Neural cell (in vitro differentiated cells): ENCODE measurements at regions not wholly inside any gene's neighbourhood (a gene's known extent, or its start where the extent isn't known, plus 50 kb on each side); places are given as distances from the start of the nearest gene placed in this dataset.

Experiments
- H2AFZ ChIP-seq: fragments of 200-600, 300-800 bp; sonication (generic), shearing (Covaris generic); 2 replicates; pipeline ENCODE4 v1.6.0; 2014; ENCODE audit warnings: low read depth, mild to moderate bottlenecking, antibody characterized with exemption, low read length, moderate library complexity
- H3F3A ChIP-seq: fragments of 200-600 bp; shearing (Covaris generic); 2 replicates; pipeline ENCODE4 v1.6.1; 2016; ENCODE audit warnings: mild to moderate bottlenecking, moderate library complexity, mixed read lengths, antibody characterized with exemption, low read length; ENCODE audit not compliant: insufficient read depth, poor library complexity, severe bottlenecking
- H3K27ac ChIP-seq: fragments of 200-600, 300-800 bp; sonication (generic), shearing (Covaris generic); 2 replicates; pipeline ENCODE4 v1.5.1; 2014; ENCODE audit warnings: mild to moderate bottlenecking, low read length, moderate library complexity
- H3K27me3 ChIP-seq: fragments of 300-800, 200-600 bp; sonication (generic), shearing (Covaris generic); 2 replicates; pipeline ENCODE4 v1.6.0; 2014; ENCODE audit warnings: mild to moderate bottlenecking, low read depth, low read length, moderate library complexity; ENCODE audit not compliant: insufficient read depth
- H3K36me3 ChIP-seq: fragments of 300-800, 200-600 bp; sonication (generic), shearing (Covaris generic); 2 replicates; pipeline ENCODE4 v1.5.1; 2014; ENCODE audit warnings: mild to moderate bottlenecking, antibody characterized with exemption, low read length, moderate library complexity; ENCODE audit not compliant: insufficient read depth
- H3K4me2 ChIP-seq: fragments of 300-800, 200-600 bp; sonication (generic), shearing (Covaris generic); 2 replicates; pipeline ENCODE4 v1.6.0; 2014; ENCODE audit warnings: mild to moderate bottlenecking, low read length
- H3K4me3 ChIP-seq: fragments of 300-800, 200-600 bp; sonication (generic), shearing (Covaris generic); 2 replicates; pipeline ENCODE4 v1.5.1; 2014; ENCODE audit warnings: mild to moderate bottlenecking, low read length, moderate library complexity
- H3K79me2 ChIP-seq: fragments of 200-600 bp; shearing (Covaris generic); replicated peaks from 2 replicates; pipeline ENCODE4 v1.6.0; 2014; ENCODE audit warnings: mild to moderate bottlenecking, low read length, moderate library complexity; ENCODE audit not compliant: insufficient read depth
- H3K9ac ChIP-seq: fragments of 300-800, 200-600 bp; sonication (generic), shearing (Covaris generic); 2 replicates; pipeline ENCODE4 v1.6.1; 2016; ENCODE audit warnings: mild to moderate bottlenecking, low read length, mixed read lengths
- H3K9me2 ChIP-seq: fragments of 200-600 bp; shearing (Covaris generic); 2 replicates; pipeline ENCODE4 v1.6.1; 2016; ENCODE audit warnings: mild to moderate bottlenecking, low read length, mixed read lengths; ENCODE audit not compliant: insufficient read depth
- H3K9me3 ChIP-seq: fragments of 200-600, 300-800 bp; sonication (generic), shearing (Covaris generic); 2 replicates; pipeline ENCODE4 v1.6.1; 2016; ENCODE audit warnings: mild to moderate bottlenecking, mixed run types, low read length, moderate library complexity, mixed read lengths
- H4K20me1 ChIP-seq: fragments of 200-600 bp; shearing (Covaris generic); 2 replicates; pipeline ENCODE4 v1.6.1; 2016; ENCODE audit warnings: mild to moderate bottlenecking, mixed run types; ENCODE audit not compliant: insufficient read depth
- EP300 ChIP-seq: fragments of 450-650 bp; conservative IDR thresholded peaks from 2 replicates; pipeline ENCODE4 v1.6.1; 2014; ENCODE audit warnings: antibody characterized with exemption, mild to moderate bottlenecking, moderate library complexity; ENCODE audit not compliant: poor library complexity, severe bottlenecking
- EZH2 ChIP-seq: fragments of 200-600, 300-800 bp; shearing (Covaris generic), sonication (generic); IDR thresholded peaks from 2 replicates; pipeline ENCODE4 v1.6.1; 2014; ENCODE audit warnings: antibody characterized with exemption, low read length, borderline replicate concordance, mild to moderate bottlenecking; ENCODE audit not compliant: insufficient read depth, poor library complexity, severe bottlenecking
- MXI1 ChIP-seq: fragments of 450-650 bp; conservative IDR thresholded peaks from 2 replicates; pipeline ENCODE4 v1.6.1; 2014; ENCODE audit warnings: antibody characterized with exemption, mild to moderate bottlenecking; ENCODE audit not compliant: poor library complexity, severe bottlenecking
- POLR2AphosphoS5 ChIP-seq: IDR thresholded peaks from 2 replicates; pipeline ENCODE4 v1.6.1; 2012
- RAD21 ChIP-seq: fragments of 450-650 bp; conservative IDR thresholded peaks from 2 replicates; pipeline ENCODE4 v1.6.1; 2014; ENCODE audit warnings: antibody characterized with exemption, mild to moderate bottlenecking, moderate library complexity
- SMC3 ChIP-seq: fragments of 450-650 bp; conservative IDR thresholded peaks from 2 replicates; pipeline ENCODE4 v1.6.1; 2014; ENCODE audit warnings: antibody characterized with exemption, mild to moderate bottlenecking, moderate library complexity; ENCODE audit not compliant: poor library complexity
- TAF1 ChIP-seq: IDR thresholded peaks from 2 replicates; pipeline ENCODE4 v1.6.1; 2012; ENCODE audit warnings: low read depth
- TF ChIP-seq, protein P1 (sequence below): IDR thresholded peaks from 2 replicates; pipeline ENCODE4 v1.6.1; 2012; ENCODE audit warnings: borderline replicate concordance
- TF ChIP-seq, protein P2 (sequence below): fragments of 450-650 bp; IDR thresholded peaks from 2 replicates; pipeline ENCODE4 v1.5.1; 2014; ENCODE audit warnings: antibody characterized with exemption, mild to moderate bottlenecking, moderate library complexity; ENCODE audit not compliant: poor library complexity, severe bottlenecking

DNA sequence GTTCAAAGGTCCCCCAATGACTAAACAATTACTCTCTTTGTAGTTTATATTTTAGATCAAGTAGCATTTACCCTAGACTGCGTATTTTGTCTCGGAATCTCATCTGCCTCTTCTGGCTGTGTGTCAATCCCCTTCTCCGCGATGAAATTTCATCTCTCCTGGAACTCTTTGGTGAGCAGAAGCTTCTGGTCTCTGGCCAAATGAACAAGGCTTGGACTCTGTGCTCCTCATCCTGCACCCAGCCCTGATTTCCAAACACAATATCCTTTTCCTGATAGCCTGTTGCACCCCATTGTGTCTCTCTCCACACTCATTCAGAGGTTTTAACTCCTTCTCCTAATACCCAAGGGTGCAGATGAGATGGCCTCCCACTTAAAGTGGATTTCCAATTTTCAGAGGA, 609.4 kb upstream of the CDH5 start:
- H4K20me1 ChIP-seq, result no peaks in the 10 kb centered on the region

DNA sequence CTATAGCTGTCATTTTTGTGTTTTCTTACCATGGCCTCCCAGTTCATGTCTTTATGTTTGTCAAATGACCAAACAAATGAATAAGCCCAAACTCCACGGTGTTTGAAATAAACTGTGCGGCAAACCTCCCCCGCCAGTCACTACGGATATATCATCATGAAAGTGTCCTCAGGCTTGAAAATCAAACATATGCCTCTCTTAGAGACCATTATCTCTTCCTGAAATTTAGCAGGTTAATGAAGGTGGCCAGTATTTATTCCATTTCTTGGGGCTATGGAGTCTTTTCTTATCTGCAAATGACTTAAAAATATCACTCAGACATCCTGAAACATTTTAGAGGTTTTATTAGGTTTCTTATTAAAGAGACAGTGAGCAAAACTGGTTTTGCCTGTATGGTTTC, 610.3 kb upstream of the CDH5 start:
- Histone ChIP-seq H4K20me1 (no peaks in the 10 kb centered on the region), H3K4me3 (no peak overlapping the region), H3F3A (no peaks in the 10 kb centered on the region), H2AFZ (no peak overlapping the region), H3K4me2 (no peak overlapping the region), H3K9ac (no peak overlapping the region), H3K27me3 (peaks cover 12% of the 10 kb centered on the region), H3K27ac (no peak overlapping the region), H3K79me2 (no peaks in the 10 kb centered on the region), H3K9me3 (no peaks in the 10 kb centered on the region), H3K9me2 (no peaks in the 10 kb centered on the region), H3K36me3 (no peaks in the 10 kb centered on the region)
- TF ChIP-seq EP300 (no peak), EZH2 (no peak), TAF1 (no peak), MXI1 (no peak), SMC3 (no peak), RAD21 (no peak), POLR2AphosphoS5 (no peak)
- TF ChIP-seq, protein P1, sequence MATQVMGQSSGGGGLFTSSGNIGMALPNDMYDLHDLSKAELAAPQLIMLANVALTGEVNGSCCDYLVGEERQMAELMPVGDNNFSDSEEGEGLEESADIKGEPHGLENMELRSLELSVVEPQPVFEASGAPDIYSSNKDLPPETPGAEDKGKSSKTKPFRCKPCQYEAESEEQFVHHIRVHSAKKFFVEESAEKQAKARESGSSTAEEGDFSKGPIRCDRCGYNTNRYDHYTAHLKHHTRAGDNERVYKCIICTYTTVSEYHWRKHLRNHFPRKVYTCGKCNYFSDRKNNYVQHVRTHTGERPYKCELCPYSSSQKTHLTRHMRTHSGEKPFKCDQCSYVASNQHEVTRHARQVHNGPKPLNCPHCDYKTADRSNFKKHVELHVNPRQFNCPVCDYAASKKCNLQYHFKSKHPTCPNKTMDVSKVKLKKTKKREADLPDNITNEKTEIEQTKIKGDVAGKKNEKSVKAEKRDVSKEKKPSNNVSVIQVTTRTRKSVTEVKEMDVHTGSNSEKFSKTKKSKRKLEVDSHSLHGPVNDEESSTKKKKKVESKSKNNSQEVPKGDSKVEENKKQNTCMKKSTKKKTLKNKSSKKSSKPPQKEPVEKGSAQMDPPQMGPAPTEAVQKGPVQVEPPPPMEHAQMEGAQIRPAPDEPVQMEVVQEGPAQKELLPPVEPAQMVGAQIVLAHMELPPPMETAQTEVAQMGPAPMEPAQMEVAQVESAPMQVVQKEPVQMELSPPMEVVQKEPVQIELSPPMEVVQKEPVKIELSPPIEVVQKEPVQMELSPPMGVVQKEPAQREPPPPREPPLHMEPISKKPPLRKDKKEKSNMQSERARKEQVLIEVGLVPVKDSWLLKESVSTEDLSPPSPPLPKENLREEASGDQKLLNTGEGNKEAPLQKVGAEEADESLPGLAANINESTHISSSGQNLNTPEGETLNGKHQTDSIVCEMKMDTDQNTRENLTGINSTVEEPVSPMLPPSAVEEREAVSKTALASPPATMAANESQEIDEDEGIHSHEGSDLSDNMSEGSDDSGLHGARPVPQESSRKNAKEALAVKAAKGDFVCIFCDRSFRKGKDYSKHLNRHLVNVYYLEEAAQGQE, result no peak
- TF ChIP-seq, protein P2, sequence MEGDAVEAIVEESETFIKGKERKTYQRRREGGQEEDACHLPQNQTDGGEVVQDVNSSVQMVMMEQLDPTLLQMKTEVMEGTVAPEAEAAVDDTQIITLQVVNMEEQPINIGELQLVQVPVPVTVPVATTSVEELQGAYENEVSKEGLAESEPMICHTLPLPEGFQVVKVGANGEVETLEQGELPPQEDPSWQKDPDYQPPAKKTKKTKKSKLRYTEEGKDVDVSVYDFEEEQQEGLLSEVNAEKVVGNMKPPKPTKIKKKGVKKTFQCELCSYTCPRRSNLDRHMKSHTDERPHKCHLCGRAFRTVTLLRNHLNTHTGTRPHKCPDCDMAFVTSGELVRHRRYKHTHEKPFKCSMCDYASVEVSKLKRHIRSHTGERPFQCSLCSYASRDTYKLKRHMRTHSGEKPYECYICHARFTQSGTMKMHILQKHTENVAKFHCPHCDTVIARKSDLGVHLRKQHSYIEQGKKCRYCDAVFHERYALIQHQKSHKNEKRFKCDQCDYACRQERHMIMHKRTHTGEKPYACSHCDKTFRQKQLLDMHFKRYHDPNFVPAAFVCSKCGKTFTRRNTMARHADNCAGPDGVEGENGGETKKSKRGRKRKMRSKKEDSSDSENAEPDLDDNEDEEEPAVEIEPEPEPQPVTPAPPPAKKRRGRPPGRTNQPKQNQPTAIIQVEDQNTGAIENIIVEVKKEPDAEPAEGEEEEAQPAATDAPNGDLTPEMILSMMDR, result no peak

More for the DNA sequence above, 609.4 kb upstream of the CDH5 start:
- H3K4me3 ChIP-seq, result no peak overlapping the region
- no peak overlapping the region for H3K4me2 ChIP-seq
- H3F3A ChIP-seq, result no peaks in the 10 kb centered on the region
- H3K27ac ChIP-seq, result no peak overlapping the region
- no peaks in the 10 kb centered on the region for H3K9me3 ChIP-seq
- no peaks in the 10 kb centered on the region for H3K79me2 ChIP-seq
- no peaks in the 10 kb centered on the region for H3K9me2 ChIP-seq
- peaks cover 7% of the 10 kb centered on the region for H3K27me3 ChIP-seq
- H2AFZ ChIP-seq, result no peak overlapping the region
- H3K9ac ChIP-seq, result no peak overlapping the region
- TF ChIP-seq RAD21 (no peak), SMC3 (no peak)
- no peaks in the 10 kb centered on the region for H3K36me3 ChIP-seq
